HG02938 (cell line): ENCODE measurements at regions not wholly inside any gene's neighbourhood (a gene's known extent, or its start where the extent isn't known, plus 50 kb on each side); places are given as distances from the start of the nearest gene placed in this dataset.

Source experiments
- ATAC-seq: cut with Tn5 transposase; IDR thresholded peaks from one replicate; pipeline ENCODE4 v1.9.1; 2021; ENCODE audit warnings: mild to moderate bottlenecking, moderate library complexity; ENCODE audit not compliant: unreplicated experiment

- no peak for ATAC-seq
These were observed 109.6 kb upstream of the BACH2 start for GRCh38 chr6:90406142-90406794.

GRCh38 chr6:90403489-90404381 is 107.1 kb upstream of the BACH2 start:
- ATAC-seq, result no peak

- ATAC-seq, result no peak
These were observed 106.2 kb upstream of the BACH2 start for GRCh38 chr6:90402831-90403192.

GRCh38 chr6:90401933-90402830 is 105.5 kb upstream of the BACH2 start:
- ATAC-seq, result no peak

- ATAC-seq, result no peak
These were observed 103.3 kb upstream of the BACH2 start for GRCh38 chr6:90399970-90400369.

GRCh38 chr6:90397929-90398674 is 101.5 kb upstream of the BACH2 start:
- ATAC-seq, result no peak

GRCh38 chr6:90397047-90397446 is 100.4 kb upstream of the BACH2 start:
- no peak for ATAC-seq

- peak; percentile 66 for ATAC-seq
These were observed 96.7 kb upstream of the BACH2 start for GRCh38 chr6:90393232-90393884.

- ATAC-seq, result no peak
These were observed 93.7 kb upstream of the BACH2 start for GRCh38 chr6:90390379-90390778.

- ATAC-seq, result no peak
These were observed 91.8 kb upstream of the BACH2 start for GRCh38 chr6:90388395-90388794.

- ATAC-seq, result no peak
These were observed 91.2 kb upstream of the BACH2 start for GRCh38 chr6:90387826-90388225.

GRCh38 chr6:90387383-90387775 is 90.7 kb upstream of the BACH2 start:
- no peak for ATAC-seq

GRCh38 chr6:90386399-90387382 is 90.0 kb upstream of the BACH2 start:
- no peak for ATAC-seq

- no peak for ATAC-seq
These were observed 89.2 kb upstream of the BACH2 start for GRCh38 chr6:90385759-90386313.

- no peak for ATAC-seq
These were observed 88.1 kb upstream of the BACH2 start for GRCh38 chr6:90384720-90385119.

GRCh38 chr6:90383196-90383822 is 86.7 kb upstream of the BACH2 start:
- ATAC-seq, result peak; percentile 73

- no peak for ATAC-seq
These were observed 86.1 kb upstream of the BACH2 start for GRCh38 chr6:90382760-90383159.
